RCC 7860 (cell line): ENCODE measurements at regions not wholly inside any gene's neighbourhood (a gene's known extent, or its start where the extent isn't known, plus 50 kb on each side); places are given as distances from the start of the nearest gene placed in this dataset.
"Not testable (repeated sequence)": the region's sequence is repeated elsewhere in the genome, so short reads cannot be mapped to it uniquely, and the experiment has no call there.

Experiments
- DNase-seq: peaks from one replicate; pipeline ENCODE4 v3.0.0-alpha.2; 2015; ENCODE audit warnings: low spot score
- FAIRE-seq: peaks from 2 replicates; lab custom pipeline; 2012; peaks lifted over from hg19 to GRCh38; lab: Jason Lieb, UNC

- DNase-seq, FAIRE-seq: not testable (repeated sequence)
Observed at GRCh38 chr11:3453596-3454256, 74.8 kb upstream of the ZNF195 start.

- FAIRE-seq, DNase-seq: not testable (repeated sequence)
Observed at GRCh38 chr11:3450822-3451221, 71.9 kb upstream of the ZNF195 start.

- not testable (repeated sequence) for DNase-seq, FAIRE-seq
Observed at GRCh38 chr11:3445535-3445934, 66.6 kb upstream of the ZNF195 start.

- not testable (repeated sequence) for FAIRE-seq, DNase-seq
Observed at GRCh38 chr11:3444420-3444744, 65.4 kb upstream of the ZNF195 start.

- FAIRE-seq, DNase-seq: not testable (repeated sequence)
Observed at GRCh38 chr11:3443700-3444419, 64.9 kb upstream of the ZNF195 start.

- DNase-seq, FAIRE-seq: not testable (repeated sequence)
Observed at GRCh38 chr11:3437441-3437840, 58.5 kb upstream of the ZNF195 start.

GRCh38 chr11:3434976-3435375 is 56.0 kb upstream of the ZNF195 start:
- DNase-seq (no peak), FAIRE-seq (no peak)

GRCh38 chr11:3429191-3429590 is 50.2 kb upstream of the ZNF195 start:
- not testable (repeated sequence) for DNase-seq, FAIRE-seq
